ENCODE measurements at regions not wholly inside any gene's neighbourhood (a gene's known extent, or its start where the extent isn't known, plus 50 kb on each side); places are given as distances from the start of the nearest gene placed in this dataset.
"Not testable (repeated sequence)": the region's sequence is repeated elsewhere in the genome, so short reads cannot be mapped to it uniquely, and the experiment has no call there.

DNA sequence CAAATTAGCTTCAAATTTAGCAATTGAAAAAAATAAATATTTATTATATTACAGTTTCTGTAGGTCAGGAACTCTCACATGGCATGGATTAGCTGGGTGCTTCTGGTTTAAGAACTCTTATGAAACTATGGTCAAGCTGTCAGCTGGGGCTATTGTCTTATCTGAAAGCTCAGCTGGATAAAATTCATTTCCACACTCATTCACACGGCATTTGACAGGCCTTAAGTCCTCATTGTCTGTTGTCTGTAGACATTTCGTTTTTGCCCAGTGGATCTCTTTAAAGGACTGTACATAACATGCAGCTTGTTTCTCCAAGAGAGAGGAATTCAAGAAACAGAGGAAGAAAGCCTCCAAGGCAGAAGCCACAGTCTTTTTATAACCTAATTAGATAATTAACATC is 1556.8 kb upstream of the SLC39A10 start:
- no peak for DNase-seq (ENCODE audit: low read depth)

DNA sequence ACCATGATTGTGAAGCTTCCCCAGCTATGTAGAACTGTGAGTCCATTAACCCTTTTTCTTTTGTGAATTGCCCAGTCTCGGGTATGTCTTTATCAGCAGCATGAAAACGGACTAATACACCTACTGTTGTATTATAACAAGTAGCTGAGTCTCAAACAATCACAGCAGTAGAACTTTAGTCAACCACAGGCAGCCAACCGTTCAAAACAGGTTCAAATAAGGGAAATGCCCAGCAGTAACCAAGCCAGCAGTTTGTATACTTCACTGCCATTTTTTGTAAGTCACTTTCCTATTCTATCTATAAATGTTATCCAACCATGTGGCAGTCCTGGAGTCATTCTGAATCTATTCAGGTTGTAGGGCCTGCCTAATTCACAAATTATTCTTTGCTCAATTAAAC is 1560.6 kb upstream of the SLC39A10 start:
- DNase-seq (ENCODE audit: low read depth) = no peak

- no peak for DNase-seq (ENCODE audit: low read depth)
These were observed 1561.7 kb upstream of the SLC39A10 start for GRCh38 chr2:194095359-194095758.

DNA sequence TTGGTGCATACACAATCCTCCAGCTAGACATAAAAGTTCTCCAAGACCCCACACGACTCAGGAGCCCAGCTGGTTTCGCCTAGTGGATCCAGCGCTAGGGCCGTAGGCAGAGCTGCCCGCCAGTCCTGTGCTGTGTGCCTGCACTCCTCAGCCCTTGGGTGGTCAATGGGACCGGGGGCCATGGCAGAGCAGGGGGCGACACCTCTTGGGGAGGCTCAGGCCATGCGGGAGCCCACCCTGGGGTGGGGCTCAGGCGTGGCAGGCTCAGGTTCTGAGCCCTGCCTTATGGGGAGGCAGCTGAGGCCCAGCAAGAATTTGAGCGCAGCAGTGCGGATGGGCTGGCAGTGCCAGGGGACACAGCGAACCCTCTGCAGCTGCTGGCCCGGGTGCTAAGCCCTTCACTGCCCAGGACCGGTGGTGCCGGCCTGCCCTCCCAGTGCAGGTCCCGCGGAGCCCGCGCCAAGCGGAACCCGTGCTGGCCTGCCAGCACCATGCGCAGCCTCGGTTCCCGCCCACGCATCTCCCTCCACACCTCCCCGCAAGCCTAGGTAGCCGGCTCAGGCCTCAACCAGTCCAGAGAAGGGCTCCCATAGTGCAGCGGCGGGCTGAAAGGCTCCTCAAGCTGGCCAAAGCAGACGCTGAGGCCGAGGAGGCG is 1566.6 kb upstream of the SLC39A10 start:
- DNase-seq (ENCODE audit: low read depth) = no peak

GRCh38 chr2:194087089-194087958 is 1569.7 kb upstream of the SLC39A10 start:
- DNase-seq (ENCODE audit: low read depth) = no peak

GRCh38 chr2:194086129-194086528 is 1570.9 kb upstream of the SLC39A10 start:
- DNase-seq (ENCODE audit: low read depth) = no peak

DNA sequence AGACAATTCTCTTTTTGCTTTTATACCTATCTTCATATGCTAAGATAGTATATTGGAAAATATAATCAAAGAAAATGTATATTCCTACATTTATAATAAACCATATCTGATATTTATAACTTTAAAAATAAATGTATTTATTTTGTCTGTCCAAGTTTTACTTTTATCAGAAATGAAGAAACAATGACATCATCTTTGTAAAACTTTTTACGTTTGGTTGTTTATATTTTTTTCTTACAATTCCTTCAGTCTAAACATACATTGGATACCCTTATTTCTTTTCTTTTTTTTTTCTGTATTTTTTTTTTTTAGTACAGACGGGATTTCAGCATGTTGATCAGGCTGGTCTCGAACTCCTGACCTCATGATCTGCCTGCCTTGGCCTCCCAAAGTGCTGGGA is 1577.0 kb upstream of the SLC39A10 start:
- DNase-seq (ENCODE audit: low read depth) = no peak

DNA sequence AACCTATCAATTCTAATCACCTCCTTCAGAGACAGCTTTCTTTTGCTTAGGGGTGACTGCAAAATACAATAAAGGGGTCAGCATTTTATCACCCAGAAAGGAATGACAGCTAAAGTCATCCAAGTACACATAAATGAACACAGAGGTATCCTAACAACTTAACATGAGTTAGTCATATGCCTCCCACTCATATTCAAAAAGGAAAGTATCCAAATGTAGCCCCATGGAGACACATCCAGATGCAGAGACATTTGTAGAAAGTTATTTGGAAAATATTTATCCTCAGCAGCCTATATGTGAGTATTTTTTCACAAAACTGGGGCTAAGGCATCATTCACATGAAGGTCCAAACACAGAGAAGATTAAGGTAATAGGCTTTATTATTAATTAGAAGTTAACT is 1579.7 kb upstream of the SLC39A10 start:
- DNase-seq (ENCODE audit: low read depth) = no peak

DNA sequence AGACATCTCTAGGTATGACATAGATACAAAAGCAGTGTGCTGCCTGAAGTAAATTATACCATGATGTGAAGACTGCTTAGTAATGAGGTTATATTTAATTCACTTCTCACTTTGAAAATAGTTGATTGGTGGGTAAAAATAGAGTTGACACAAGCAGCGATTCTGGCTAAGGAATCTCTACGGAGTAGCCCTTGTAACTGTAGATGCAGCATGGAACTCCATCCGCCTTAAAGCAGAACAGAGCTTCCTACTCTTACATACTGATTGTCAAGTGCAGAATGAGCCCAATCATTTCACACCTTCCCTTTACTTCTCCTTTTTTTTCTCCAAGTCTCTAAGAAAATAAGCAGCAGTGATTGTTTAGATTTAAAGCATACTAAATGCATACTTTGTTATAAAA is 1594.6 kb upstream of the SLC39A10 start:
- no peak for DNase-seq (ENCODE audit: low read depth)

DNA sequence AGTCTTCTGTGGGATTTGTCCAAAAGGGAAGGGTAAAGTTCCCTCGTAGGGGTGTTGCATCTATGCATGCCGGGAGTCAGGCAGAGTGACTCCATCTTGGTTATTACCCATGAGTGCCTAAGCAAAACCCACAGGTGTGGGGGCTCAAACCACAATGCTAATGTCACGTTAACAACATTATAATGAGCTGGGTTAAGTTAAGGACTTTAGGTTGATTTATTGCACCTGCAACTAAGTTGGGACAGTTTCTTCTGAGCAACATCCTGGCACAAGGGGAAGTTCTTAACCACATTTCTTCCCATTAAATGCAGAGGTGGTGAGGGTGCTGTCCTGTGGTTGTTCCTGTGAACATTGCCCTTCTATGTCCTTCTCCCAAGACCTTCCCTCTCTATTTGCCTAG is 1596.8 kb upstream of the SLC39A10 start:
- DNase-seq (ENCODE audit: low read depth) = no peak

DNA sequence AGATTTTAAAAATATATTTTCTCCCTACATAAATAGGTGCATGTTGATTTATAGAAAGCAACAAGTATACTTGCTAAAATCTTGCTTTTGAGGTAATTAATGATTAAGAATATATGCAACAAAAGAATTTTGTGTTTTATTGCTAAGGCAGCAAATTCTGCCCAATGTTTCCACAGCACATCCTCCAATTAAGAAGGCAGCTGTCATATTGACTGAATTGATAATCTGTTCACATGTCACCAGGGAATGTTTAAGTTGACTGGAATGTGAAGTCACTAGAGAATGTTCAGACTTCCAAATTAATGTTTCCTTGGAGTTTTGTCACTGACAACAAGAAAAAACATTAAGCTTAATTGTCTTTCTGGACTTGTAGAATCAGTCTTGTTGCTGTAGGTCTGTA is 1602.7 kb upstream of the SLC39A10 start:
- DNase-seq (ENCODE audit: low read depth) = no peak

- no peak for DNase-seq (ENCODE audit: low read depth)
These were observed 1612.7 kb upstream of the SLC39A10 start for GRCh38 chr2:194044321-194044720.

- DNase-seq (ENCODE audit: low read depth) = not testable (repeated sequence)
These were observed 1635.9 kb upstream of the SLC39A10 start for GRCh38 chr2:194021130-194021529.

DNA sequence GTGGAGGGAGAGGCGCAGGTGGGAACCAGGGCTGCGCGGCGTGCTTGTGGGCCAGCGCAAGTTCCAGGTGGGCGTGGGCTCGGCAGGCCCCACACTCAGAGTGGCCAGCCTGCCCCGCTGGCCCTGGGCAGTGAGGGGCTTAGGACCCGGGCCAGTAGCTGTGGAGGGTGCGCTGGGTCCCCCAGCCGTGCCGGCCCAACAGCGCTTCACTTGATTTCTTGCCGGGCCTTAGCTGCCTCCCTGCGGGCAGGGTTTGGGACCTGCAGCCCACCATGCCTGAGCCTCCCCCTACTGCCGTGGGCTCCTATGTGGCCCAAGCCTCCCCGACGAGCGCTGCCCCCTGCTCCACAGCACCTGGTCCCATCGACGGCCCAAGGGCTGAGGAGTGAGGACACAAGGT is 1636.9 kb upstream of the SLC39A10 start:
- DNase-seq (ENCODE audit: low read depth) = no peak

- no peak for DNase-seq (ENCODE audit: low read depth)
These were observed 1641.3 kb upstream of the SLC39A10 start for GRCh38 chr2:194015751-194016150.

- no peak for DNase-seq (ENCODE audit: low read depth)
These were observed 1642.4 kb upstream of the SLC39A10 start for GRCh38 chr2:194014639-194015038.

GRCh38 chr2:194004590-194005206 is 1652.3 kb upstream of the SLC39A10 start:
- DNase-seq (ENCODE audit: low read depth) = no peak

GRCh38 chr2:194003911-194004310 is 1653.1 kb upstream of the SLC39A10 start:
- DNase-seq (ENCODE audit: low read depth) = no peak

DNA sequence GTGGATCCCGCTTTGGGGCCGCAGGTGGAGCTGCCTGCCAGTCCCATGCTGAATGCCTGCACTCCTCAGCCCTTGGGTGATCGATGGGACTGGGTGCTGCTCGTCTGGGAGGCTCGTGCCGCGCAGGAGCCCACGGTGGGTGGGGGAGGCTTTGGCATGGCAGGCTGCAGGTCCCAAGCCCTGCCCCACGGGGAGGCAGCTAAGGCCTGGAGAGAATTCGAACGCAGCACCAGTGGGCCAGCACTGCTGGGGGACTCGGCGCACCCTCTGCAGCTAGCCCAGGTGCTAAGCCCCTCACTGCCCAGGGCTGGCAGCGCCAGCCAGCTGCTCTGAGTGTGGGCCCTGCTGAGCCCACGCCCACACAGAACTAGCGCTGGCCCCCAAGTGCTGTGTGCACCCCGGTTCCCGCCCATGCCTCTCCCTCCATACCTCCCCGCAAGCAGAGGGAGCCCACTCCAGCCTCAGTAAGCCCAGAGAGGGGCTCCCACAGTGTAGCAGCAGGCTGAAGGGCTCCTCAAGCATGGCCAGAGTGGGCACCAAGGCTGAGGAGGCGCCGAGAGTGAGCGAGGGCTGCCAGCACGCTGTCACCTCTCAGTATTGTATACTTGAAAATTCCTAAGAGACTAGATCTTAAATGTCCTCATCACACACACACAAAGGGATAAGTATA is 1654.2 kb upstream of the SLC39A10 start:
- DNase-seq (ENCODE audit: low read depth) = no peak

- DNase-seq (ENCODE audit: low read depth) = no peak
These were observed 1666.2 kb upstream of the SLC39A10 start for GRCh38 chr2:193990868-193991267.

DNA sequence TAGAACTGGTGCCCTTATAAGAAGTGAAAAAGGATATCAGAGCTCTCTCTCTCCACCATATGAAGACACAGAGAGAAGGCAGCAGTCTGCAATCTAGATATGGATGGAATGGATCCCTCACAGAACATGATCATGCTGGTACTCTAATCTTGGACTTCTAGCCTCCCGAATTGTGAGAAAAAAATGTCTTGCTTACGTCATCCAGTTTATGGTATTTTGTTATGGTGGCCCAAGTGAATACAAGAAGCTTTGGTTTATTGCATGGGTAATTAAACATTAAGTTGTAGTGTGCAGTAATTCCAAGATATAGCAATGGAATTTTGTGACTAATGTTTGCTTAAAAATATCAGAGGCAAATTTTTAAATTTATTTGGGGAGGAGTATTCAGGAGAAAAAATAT is 1667.4 kb upstream of the SLC39A10 start:
- no peak for DNase-seq (ENCODE audit: low read depth)

DNA sequence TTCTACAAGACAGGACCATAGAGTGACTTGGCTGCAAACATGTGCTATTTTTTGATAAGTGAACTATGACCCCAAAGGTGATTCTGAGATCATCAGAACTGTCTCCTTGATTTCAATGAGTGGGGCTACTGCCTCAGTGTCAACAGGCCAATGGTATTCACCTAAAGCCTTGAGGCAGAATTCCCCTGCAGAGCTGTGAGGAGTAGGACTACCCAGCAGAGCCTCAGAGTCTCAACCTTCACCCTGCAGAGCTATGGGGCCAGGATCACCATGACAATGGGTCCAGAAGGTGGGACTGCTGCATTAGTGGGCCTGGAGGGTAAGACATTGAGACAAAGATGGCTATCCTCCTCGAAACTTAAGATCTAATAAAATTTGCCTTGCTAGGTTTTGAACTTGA is 1668.2 kb upstream of the SLC39A10 start:
- no peak for DNase-seq (ENCODE audit: low read depth)

- no peak for DNase-seq (ENCODE audit: low read depth)
These were observed 1671.8 kb upstream of the SLC39A10 start for GRCh38 chr2:193985272-193985671.

All from activated T-helper 9 cell treated with anti-CD3 and anti-CD28 coated beads, Interleukin-2, amount 50 U/mL, for 16 hours (primary cell).